ENCODE measurements at regions not wholly inside any gene's neighbourhood (a gene's known extent, or its start where the extent isn't known, plus 50 kb on each side); places are given as distances from the start of the nearest gene placed in this dataset.
"Not testable (repeated sequence)": the region's sequence is repeated elsewhere in the genome, so short reads cannot be mapped to it uniquely, and the experiment has no call there.

GRCh38 chr5:125913200-125913599 lies 510.0 kb upstream of the GRAMD2B start:
- no peak for DNase-seq

- no peak for DNase-seq
Measured at GRCh38 chr5:125914471-125914870, 508.7 kb upstream of the GRAMD2B start.

- not testable (repeated sequence) for DNase-seq
Measured at GRCh38 chr5:125923958-125924357, 499.3 kb upstream of the GRAMD2B start.

GRCh38 chr5:125926172-125926571 lies 497.0 kb upstream of the GRAMD2B start:
- no peak for DNase-seq

- no peak for DNase-seq
Measured at GRCh38 chr5:125928663-125929062, 494.5 kb upstream of the GRAMD2B start.

GRCh38 chr5:125950012-125950615 lies 473.1 kb upstream of the GRAMD2B start:
- no peak for DNase-seq

GRCh38 chr5:125961150-125961549 lies 462.1 kb upstream of the GRAMD2B start:
- no peak for DNase-seq

GRCh38 chr5:125965577-125965976 lies 457.6 kb upstream of the GRAMD2B start:
- no peak for DNase-seq

GRCh38 chr5:125967576-125967975 lies 455.6 kb upstream of the GRAMD2B start:
- no peak for DNase-seq

GRCh38 chr5:125969011-125969813 lies 454.0 kb upstream of the GRAMD2B start:
- no peak for DNase-seq

GRCh38 chr5:125969814-125970171 lies 453.4 kb upstream of the GRAMD2B start:
- no peak for DNase-seq

- DNase-seq: peak; percentile 61
Measured at GRCh38 chr5:125970631-125971307, 452.4 kb upstream of the GRAMD2B start.

- DNase-seq: no peak
Measured at GRCh38 chr5:125972706-125973105, 450.5 kb upstream of the GRAMD2B start.

- DNase-seq: no peak
Measured at GRCh38 chr5:125974679-125975078, 448.5 kb upstream of the GRAMD2B start.

- DNase-seq: no peak
Measured at GRCh38 chr5:125976421-125977000, 446.7 kb upstream of the GRAMD2B start.

- DNase-seq: no peak
Measured at GRCh38 chr5:125978015-125978414, 445.2 kb upstream of the GRAMD2B start.

GRCh38 chr5:125979636-125980035 lies 443.6 kb upstream of the GRAMD2B start:
- no peak for DNase-seq

GRCh38 chr5:125981016-125981415 lies 442.2 kb upstream of the GRAMD2B start:
- no peak for DNase-seq

- DNase-seq: no peak
Measured at GRCh38 chr5:125987677-125988255, 435.4 kb upstream of the GRAMD2B start.

GRCh38 chr5:125992050-125992449 lies 431.2 kb upstream of the GRAMD2B start:
- DNase-seq: no peak

GRCh38 chr5:125999271-126000030 lies 423.8 kb upstream of the GRAMD2B start:
- DNase-seq: not testable (repeated sequence)

- peak; percentile 31 for DNase-seq
Measured at GRCh38 chr5:126000507-126000906, 422.7 kb upstream of the GRAMD2B start.
